IPS-18a (cell line): ENCODE measurements at regions not wholly inside any gene's neighbourhood (a gene's known extent, or its start where the extent isn't known, plus 50 kb on each side); places are given as distances from the start of the nearest gene placed in this dataset.
"Not testable (repeated sequence)": the region's sequence is repeated elsewhere in the genome, so short reads cannot be mapped to it uniquely, and the experiment has no call there.

Experiments used
- H3K27ac ChIP-seq: one replicate; pipeline ENCODE4 v1.5.1; 2013; ENCODE audit warnings: low read length
- H3K27me3 ChIP-seq: one replicate; pipeline ENCODE4 v1.6.1; 2013; ENCODE audit warnings: mild to moderate bottlenecking, low read length; ENCODE audit not compliant: control insufficient read depth, insufficient read depth
- H3K36me3 ChIP-seq: one replicate; pipeline ENCODE4 v1.6.1; 2013; ENCODE audit warnings: low read depth, low read length; ENCODE audit not compliant: control insufficient read depth
- H3K4me1 ChIP-seq: one replicate; pipeline ENCODE4 v1.6.1; 2013; ENCODE audit warnings: low read depth, low read length; ENCODE audit not compliant: control insufficient read depth
- H3K4me3 ChIP-seq: one replicate; pipeline ENCODE4 v1.5.1; 2013; ENCODE audit warnings: low read length
- H3K9ac ChIP-seq: one replicate; pipeline ENCODE4 v1.6.1; 2013; ENCODE audit warnings: mild to moderate bottlenecking, low read length, moderate library complexity
- H3K9me3 ChIP-seq: one replicate; pipeline ENCODE4 v1.6.1; 2013; ENCODE audit warnings: low read depth, low read length; ENCODE audit not compliant: control insufficient read depth

DNA sequence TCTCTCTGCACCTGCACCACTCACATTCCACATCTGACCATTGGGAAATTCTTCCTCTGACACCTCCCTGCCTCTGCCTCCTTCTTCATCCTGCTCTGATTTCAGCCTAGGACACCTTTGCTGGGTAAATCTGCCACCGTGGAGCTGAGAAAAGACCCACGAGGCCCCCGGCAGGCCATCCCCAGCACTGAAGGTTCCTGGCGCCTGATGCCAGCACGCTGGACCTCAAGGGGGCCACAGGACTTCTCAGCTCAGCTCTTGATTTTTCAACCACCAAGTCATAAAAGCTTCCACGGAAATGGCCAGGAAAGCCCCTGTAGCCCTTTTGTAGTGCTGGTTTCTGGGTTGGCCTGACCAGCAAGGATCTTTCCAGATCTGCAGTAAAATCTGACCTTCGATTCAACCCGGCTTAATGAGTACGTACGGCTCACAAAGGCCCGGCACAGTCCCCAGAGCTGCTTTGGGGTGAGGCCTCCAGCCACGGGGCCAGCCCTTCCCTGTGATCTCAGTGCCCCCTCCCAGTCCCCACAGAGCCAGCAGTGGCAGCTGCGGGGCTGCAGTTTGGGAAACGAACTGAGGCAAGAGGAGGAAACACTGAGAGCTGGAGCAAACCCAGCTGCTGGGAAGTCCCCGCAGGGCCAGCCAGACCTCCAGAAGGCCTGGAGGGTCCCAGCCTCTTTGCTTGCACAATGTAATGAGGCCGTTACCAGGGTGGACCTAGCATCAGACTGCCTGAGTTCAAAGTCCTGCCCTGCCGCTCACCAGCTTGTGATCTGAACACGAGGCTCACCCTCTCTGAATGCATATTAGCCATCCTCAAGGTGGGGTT, 157.5 kb downstream of the BMP7 start:
- H3K36me3 ChIP-seq = no peaks in the 10 kb centered on the region
- no peak overlapping the region for H3K9ac ChIP-seq
- H3K4me3 ChIP-seq = no peak overlapping the region
- H3K9me3 ChIP-seq = no peaks in the 10 kb centered on the region
- H3K27me3 ChIP-seq = no peaks in the 10 kb centered on the region
- no peak overlapping the region for H3K27ac ChIP-seq
- H3K4me1 ChIP-seq = no peaks in the 10 kb centered on the region

DNA sequence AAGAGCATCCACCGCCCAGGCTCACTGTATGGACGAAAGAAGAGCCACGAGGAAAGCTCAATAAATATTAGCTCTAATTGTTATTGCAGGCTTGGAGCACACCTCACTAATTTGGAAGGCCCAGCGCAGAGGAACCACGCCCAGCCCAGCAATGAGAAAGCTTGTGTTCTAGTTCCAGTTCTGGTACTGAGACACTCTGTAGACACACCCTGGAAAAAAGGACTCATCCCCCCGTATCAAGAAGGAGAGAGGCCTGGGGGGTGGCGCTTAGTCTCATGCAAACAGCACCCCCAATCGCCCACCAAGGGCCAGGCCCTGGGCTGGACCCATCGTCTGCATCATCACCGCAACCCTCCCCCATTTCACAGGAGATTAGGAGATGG, 156.9 kb downstream of the BMP7 start:
- no peak overlapping the region for H3K27ac ChIP-seq
- no peak overlapping the region for H3K9ac ChIP-seq
- H3K4me3 ChIP-seq = no peak overlapping the region
- H3K9me3 ChIP-seq = no peaks in the 10 kb centered on the region
- no peaks in the 10 kb centered on the region for H3K27me3 ChIP-seq
- H3K4me1 ChIP-seq = no peaks in the 10 kb centered on the region
- no peaks in the 10 kb centered on the region for H3K36me3 ChIP-seq

DNA sequence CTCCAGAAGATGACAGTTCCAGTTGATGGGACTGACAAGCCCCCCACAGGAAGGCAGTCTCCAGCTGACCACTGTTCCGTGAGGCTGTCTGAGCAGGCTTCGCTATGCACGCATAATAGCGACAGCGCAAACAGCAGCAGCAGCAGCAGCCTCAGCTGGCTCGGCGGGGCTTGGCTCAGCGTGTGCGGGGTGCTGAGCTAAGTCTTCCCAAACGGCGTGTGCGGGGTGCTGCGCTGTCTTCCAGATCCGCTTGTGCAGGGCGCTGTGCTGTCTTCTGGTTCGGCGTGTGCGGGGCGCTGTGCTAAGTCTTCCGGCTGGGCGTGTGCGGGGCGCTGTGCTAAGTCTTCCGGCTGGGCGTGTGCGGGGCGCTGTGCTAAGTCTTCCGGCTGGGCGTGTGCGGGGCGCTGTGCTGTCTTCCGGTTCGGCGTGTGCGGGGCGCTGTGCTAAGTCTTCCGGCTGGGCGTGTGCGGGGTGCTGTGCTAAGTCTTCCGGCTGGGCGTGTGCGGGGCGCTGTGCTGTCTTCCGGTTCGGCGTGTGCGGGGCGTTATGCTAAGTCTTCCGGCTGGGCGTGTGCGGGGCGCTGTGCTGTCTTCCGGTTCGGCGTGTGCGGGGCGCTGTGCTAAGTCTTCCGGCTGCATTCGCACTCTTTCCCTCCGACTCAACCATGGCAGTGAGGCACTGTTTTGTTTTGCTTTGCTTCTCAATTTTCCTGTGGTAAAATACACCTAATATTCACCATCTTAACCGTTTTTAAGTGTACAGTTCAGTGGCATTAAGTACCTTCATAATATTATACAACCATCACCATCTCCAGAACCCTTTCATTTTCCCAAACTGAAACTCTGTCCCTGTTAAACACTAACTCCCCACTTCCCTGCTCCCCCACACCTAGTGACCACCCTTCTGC, 156.1 kb downstream of the BMP7 start:
- not testable (repeated sequence) for H3K27ac ChIP-seq, H3K36me3 ChIP-seq, H3K4me1 ChIP-seq, H3K27me3 ChIP-seq, H3K9ac ChIP-seq, H3K4me3 ChIP-seq, H3K9me3 ChIP-seq

DNA sequence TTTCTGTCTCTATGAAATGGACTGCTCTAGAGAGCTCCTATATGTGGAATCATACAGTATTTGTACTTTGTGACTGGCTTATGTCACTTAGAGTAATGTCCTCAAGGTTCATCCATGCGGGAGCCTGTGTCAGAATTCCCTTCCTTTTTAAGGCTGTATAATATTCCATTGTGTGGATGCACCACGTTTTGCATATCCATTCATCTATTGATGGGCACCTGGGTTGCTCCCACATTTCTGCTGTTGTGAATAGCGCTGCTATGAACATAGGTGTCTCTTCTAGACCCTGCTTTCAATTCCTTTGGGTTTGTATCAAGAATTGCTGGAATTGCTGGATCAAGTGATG, 155.4 kb downstream of the BMP7 start:
- H3K9ac ChIP-seq = no peak overlapping the region
- H3K4me3 ChIP-seq = no peak overlapping the region
- no peaks in the 10 kb centered on the region for H3K36me3 ChIP-seq
- H3K9me3 ChIP-seq = no peaks in the 10 kb centered on the region
- H3K4me1 ChIP-seq = no peaks in the 10 kb centered on the region
- H3K27me3 ChIP-seq = no peaks in the 10 kb centered on the region
- H3K27ac ChIP-seq = no peak overlapping the region

DNA sequence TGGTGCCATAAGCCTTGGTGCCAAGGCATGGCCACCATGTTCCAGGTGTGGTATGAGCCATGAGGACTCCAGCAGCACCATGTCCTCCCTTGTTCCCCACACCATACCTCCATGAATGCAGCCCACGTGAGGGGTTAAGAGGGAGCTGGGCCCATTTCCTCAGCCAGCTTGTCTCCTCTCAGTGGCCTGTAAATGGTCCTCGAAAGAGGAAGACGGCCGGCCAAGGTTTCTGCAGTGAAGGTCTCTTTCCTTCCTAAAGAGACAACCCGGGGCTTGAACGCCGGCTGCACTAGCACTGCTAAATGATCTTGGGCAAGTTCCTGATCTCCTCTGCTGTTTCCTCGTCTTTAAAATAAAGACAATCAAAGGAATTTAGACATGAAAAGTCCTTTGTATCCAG, 154.0 kb downstream of the BMP7 start:
- no peaks in the 10 kb centered on the region for H3K27me3 ChIP-seq
- no peak overlapping the region for H3K9ac ChIP-seq
- no peaks in the 10 kb centered on the region for H3K9me3 ChIP-seq
- H3K4me3 ChIP-seq = no peak overlapping the region
- H3K27ac ChIP-seq = no peak overlapping the region
- H3K36me3 ChIP-seq = no peaks in the 10 kb centered on the region
- H3K4me1 ChIP-seq = no peaks in the 10 kb centered on the region

DNA sequence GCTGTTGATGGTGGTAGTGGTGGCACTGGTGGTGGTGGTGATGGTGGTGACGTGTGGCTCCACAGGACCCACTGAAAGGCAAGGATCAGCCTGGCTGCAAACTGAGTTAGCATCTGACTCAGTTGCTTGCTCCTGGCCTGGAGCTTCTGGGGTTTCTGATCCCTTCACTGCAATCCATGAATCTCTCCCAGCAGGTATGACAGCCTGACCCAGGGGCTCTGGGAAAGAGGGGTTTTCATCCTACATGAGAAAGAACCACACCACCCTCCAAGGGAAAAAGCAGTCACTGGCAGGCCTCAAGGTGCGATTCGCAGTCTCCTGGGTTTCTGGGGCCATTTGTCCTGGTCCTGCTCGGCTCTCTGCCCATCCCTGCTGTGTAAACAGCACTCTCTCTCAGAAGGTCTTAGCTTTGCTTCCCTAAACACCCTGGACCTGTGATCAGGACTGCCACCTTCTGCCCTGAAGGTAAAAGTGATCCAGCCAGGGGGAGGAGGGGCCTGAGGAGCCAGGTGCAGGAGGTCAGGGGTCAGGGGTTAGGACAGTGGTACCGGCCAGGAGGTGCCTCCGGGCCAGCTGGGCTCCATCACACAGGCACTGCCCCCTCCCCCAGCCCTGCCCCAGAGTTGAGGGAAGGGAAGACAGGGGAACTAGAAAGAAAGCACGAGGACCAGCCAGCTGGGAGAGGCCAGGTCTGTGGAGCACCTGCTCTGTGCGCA, 152.0 kb downstream of the BMP7 start:
- H3K27ac ChIP-seq = no peak overlapping the region
- H3K36me3 ChIP-seq = no peaks in the 10 kb centered on the region
- H3K9me3 ChIP-seq = no peaks in the 10 kb centered on the region
- H3K4me3 ChIP-seq = no peak overlapping the region
- H3K4me1 ChIP-seq = no peaks in the 10 kb centered on the region
- H3K9ac ChIP-seq = no peak overlapping the region
- no peaks in the 10 kb centered on the region for H3K27me3 ChIP-seq

DNA sequence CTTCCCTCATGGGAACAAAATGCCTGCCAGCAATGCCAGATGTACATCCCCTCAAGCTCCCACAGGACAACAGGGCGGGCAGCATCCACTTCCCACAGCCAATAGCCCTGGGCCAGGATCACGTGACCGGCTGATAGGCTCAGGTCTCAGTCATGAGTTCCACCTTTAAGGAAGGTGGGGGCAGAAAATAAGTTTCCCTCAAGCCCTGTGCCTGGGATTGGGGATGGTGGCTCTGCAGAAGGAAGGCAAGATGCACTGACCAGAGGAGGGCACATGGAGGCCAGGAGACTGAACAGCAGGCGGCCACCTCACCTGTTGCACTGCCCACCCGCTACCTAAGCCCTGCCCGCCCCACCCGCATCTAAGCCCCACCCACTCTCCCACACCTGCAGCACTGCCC, 149.1 kb downstream of the BMP7 start:
- H3K4me3 ChIP-seq = no peak overlapping the region
- H3K27me3 ChIP-seq = no peaks in the 10 kb centered on the region
- H3K9me3 ChIP-seq = no peaks in the 10 kb centered on the region
- no peak overlapping the region for H3K9ac ChIP-seq
- no peaks in the 10 kb centered on the region for H3K36me3 ChIP-seq
- no peak overlapping the region for H3K27ac ChIP-seq
- no peaks in the 10 kb centered on the region for H3K4me1 ChIP-seq

DNA sequence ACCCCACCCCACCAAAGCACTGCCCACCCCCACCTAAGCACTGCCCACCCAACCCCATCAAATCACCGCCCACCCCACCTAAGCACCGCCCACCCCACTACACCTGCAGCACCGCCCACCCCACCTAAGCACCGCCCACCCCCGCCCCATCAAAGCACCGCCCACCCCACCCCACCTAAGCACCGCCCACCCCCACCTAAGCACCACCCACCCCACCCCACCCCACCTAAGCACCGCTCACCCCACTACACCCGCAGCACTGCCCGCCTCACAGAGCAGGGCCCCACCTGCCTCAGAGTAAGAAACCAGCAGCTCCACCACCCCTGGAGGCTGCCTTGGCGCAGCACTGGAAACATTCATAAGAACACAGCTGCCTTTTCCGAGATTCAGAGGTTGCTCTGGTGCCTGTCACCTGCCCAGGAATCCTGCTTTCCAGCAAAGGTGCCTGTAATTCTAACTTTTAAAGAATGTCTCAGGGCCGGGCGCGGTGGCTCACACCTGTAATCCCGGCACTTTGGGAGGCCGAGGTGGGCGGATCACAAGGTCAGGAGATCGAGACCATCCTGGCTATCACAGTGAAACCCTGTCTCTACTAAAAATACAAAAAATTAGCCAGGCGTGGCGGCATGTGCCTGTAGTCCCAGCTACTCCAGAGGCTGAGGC, 148.2 kb downstream of the BMP7 start:
- no peaks in the 10 kb centered on the region for H3K9me3 ChIP-seq
- no peak overlapping the region for H3K27ac ChIP-seq
- H3K4me1 ChIP-seq = no peaks in the 10 kb centered on the region
- H3K9ac ChIP-seq = no peak overlapping the region
- no peak overlapping the region for H3K4me3 ChIP-seq
- H3K36me3 ChIP-seq = no peaks in the 10 kb centered on the region
- H3K27me3 ChIP-seq = no peaks in the 10 kb centered on the region
